SK-N-MC (cell line): ENCODE measurements at regions not wholly inside any gene's neighbourhood (a gene's known extent, or its start where the extent isn't known, plus 50 kb on each side); places are given as distances from the start of the nearest gene placed in this dataset.

ENCODE experiments used
- DNase-seq: peaks from one replicate; pipeline ENCODE4 v3.0.0-alpha.2; 2011; ENCODE audit warnings: low read depth, low spot score
- H3K27ac ChIP-seq: fragments of 200-600 bp; sonication (generic); 2 replicates; pipeline ENCODE4 v1.5.1; 2016; ENCODE audit warnings: mixed run types
- H3K36me3 ChIP-seq: fragments of 200-600 bp; sonication (generic); 2 replicates; pipeline ENCODE4 v1.6.1; 2017; ENCODE audit warnings: antibody characterized with exemption, low read length, mixed read lengths; ENCODE audit not compliant: insufficient read depth
- H3K4me3 ChIP-seq: fragments of 200-600 bp; sonication (generic); 2 replicates; pipeline ENCODE4 v1.5.1; 2016
- H3K9ac ChIP-seq: fragments of 200-600 bp; sonication (generic); 2 replicates; pipeline ENCODE4 v1.8.0; 2017; ENCODE audit warnings: mixed run types, mixed read lengths; ENCODE audit not compliant: insufficient read length
- H3K9me3 ChIP-seq: fragments of 200-600 bp; sonication (generic); 2 replicates; pipeline ENCODE4 v1.6.1; 2017; ENCODE audit warnings: low read depth, mild to moderate bottlenecking, antibody characterized with exemption, low read length, moderate library complexity, mixed read lengths
- EZH2 ChIP-seq: fragments of 200-600 bp; sonication (generic); IDR thresholded peaks from one replicate; pipeline ENCODE4 v1.6.1; 2017; ENCODE audit warnings: antibody characterized with exemption
- FOXP2 ChIP-seq: optimal IDR thresholded peaks from 2 replicates; pipeline ENCODE3; 2011; ENCODE audit warnings: mild to moderate bottlenecking, moderate library complexity; ENCODE audit not compliant: insufficient read depth; ENCODE audit errors: extremely low read length, control extremely low read depth
- POLR2AphosphoS5 ChIP-seq: IDR thresholded peaks from 2 replicates; pipeline ENCODE4 v1.6.1; 2012; ENCODE audit warnings: mild to moderate bottlenecking, low read depth, low read length, borderline replicate concordance

DNA sequence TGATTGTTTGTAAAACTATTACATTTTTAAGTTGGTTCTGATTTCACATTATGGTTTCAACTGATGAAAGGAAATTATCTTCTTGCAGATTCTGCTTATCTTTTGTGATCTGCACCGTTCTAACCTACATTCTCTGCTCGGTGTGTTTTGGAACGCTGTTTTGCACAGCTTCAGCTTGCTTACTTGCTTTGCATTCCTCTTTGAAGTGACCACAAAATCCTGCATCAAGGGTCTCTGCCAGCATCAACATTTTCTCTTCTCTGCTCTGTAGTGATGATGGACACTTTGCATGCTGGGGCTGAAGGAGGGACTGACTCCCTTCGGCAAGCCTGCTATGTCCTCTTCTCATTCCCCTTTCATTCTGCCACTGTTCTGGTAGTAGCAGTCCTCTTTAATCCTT lies 485.2 kb downstream of the FBXO15 start:
- DNase-seq = no peak
- TF ChIP-seq POLR2AphosphoS5 (no peak), FOXP2 (no peak)
- Histone ChIP-seq H3K9ac (no peak overlapping the region), H3K36me3 (no peaks in the 10 kb centered on the region), H3K27ac (no peak overlapping the region), H3K9me3 (no peaks in the 10 kb centered on the region), H3K4me3 (no peak overlapping the region)

DNA sequence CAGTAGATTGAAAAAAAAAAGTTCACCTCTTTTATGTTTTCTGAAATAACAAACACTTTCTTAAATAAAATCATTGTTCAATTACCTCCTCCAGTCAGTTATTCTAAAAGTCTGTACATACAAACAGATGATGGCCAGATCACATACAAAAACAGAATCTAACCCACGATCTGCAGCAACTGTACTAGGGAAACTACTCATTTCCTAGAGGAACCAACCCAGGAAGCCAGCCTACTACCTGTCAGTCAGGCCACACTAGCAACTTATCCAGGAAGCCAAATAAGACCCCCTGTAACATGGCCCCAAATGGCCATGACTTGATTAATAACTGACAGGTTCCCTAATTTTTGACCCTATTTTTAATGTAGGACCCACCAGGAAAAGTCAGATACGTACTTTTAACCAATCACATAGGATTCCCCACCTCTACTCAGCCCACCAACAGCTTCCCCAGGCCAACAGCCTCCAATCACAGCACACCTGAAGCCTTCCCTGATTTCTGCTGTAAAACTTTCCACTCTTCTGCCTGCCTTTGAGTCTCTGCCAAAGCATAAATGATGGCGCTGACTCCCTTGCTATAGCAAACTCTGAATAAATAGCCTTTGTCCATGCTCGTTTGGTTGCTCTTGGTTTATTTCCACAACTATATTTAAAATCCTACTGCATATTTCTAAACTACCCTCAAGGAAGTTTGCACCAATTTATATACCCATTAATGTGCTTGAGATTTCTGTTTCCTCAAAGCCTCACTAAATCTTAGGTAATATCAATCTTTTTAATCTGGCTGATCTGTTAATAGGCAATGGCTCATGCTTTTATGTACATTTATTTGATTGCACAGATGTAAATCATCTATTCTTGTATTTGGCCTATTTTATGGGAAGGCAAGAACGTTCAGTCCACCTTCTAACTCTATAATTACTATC lies 486.4 kb downstream of the FBXO15 start:
- DNase-seq = no peak
- Histone ChIP-seq H3K9ac (no peak overlapping the region), H3K9me3 (no peaks in the 10 kb centered on the region), H3K4me3 (no peak overlapping the region), H3K36me3 (no peaks in the 10 kb centered on the region), H3K27ac (no peak overlapping the region)
- no peak for TF ChIP-seq FOXP2
- TF ChIP-seq POLR2AphosphoS5 = no peak
- TF ChIP-seq EZH2 = no peak

DNA sequence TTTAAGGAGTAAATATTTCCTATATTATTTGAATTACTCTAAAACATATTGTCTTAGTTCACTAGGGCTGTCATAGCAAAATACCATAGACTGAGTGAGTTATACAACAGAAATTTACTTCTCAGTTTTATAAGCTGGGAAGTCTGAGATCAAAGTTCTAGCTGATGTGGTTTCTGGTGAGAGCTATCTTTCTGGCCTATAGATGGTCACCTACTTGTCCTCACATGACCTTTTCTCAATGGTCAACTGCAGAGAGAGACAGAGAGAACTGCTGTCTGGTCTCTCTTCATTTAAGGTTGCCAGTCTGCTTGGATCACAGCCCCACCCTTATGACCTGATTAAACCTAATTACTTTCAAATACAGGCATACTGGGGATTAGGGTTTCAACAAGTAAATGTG lies 490.9 kb downstream of the FBXO15 start:
- Histone ChIP-seq H3K9me3 (no peaks in the 10 kb centered on the region), H3K27ac (no peak overlapping the region), H3K36me3 (no peaks in the 10 kb centered on the region), H3K9ac (no peak overlapping the region), H3K4me3 (no peak overlapping the region)
- DNase-seq = no peak
- TF ChIP-seq POLR2AphosphoS5 (no peak), FOXP2 (no peak), EZH2 (no peak)

GRCh38 chr18:73653827-73654226 lies 493.8 kb downstream of the FBXO15 start:
- DNase-seq = no peak
- H3K4me3 ChIP-seq = no peak overlapping the region
- H3K27ac ChIP-seq = no peak overlapping the region
- TF ChIP-seq POLR2AphosphoS5 = no peak
- no peak for TF ChIP-seq FOXP2
- no peak overlapping the region for H3K9ac ChIP-seq
- H3K36me3 ChIP-seq = no peaks in the 10 kb centered on the region
- no peaks in the 10 kb centered on the region for H3K9me3 ChIP-seq

DNA sequence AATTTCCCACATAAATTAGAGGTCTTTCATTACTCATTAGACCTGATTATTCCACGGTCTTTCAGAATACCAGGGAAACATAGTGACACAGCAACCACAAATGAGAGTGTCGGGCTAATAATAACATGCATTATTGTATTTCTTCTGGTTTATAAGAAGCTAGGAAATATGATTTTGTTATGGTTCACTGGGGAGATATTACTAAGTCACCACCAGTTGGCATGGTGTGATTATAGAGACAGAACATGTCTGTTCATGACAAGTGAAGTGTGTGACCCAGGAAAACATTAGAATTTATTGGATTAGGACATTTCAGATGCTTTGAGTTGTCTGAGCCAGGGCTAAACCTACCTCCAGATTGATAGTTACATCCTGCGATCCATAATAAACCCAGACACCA lies 494.4 kb downstream of the FBXO15 start:
- Histone ChIP-seq H3K4me3 (no peak overlapping the region), H3K9me3 (no peaks in the 10 kb centered on the region), H3K9ac (no peak overlapping the region), H3K27ac (no peak overlapping the region), H3K36me3 (no peaks in the 10 kb centered on the region)
- TF ChIP-seq FOXP2 (no peak), POLR2AphosphoS5 (no peak), EZH2 (no peak)
- DNase-seq = no peak

DNA sequence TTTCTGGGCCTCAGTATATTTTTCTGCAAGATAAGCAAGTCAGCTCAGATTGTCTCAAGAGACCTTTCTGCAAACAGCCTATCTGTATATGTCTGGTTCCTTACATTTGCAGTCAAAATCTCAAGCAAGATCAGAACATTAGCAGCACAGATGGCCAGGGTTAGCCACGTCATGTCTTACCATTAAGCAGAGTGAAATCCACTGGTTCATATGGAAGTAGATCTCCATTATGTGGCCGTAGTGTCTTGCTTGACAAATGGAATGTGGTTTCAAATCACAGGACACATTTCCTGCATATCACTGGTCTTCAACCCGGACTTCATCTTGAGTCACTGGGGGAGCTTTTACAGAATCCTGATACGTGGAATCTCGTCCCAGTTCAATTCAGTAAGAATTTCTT lies 500.2 kb downstream of the FBXO15 start:
- H3K27ac ChIP-seq = no peak overlapping the region
- DNase-seq = no peak
- no peak overlapping the region for H3K4me3 ChIP-seq
- TF ChIP-seq POLR2AphosphoS5 (no peak), EZH2 (no peak), FOXP2 (no peak)
- no peaks in the 10 kb centered on the region for H3K36me3 ChIP-seq
- no peak overlapping the region for H3K9ac ChIP-seq
- no peaks in the 10 kb centered on the region for H3K9me3 ChIP-seq

GRCh38 chr18:73646772-73647171 lies 500.9 kb downstream of the FBXO15 start:
- no peaks in the 10 kb centered on the region for H3K36me3 ChIP-seq
- no peaks in the 10 kb centered on the region for H3K9me3 ChIP-seq
- no peak for TF ChIP-seq FOXP2
- H3K4me3 ChIP-seq = no peak overlapping the region
- no peak overlapping the region for H3K9ac ChIP-seq
- H3K27ac ChIP-seq = no peak overlapping the region
- no peak for DNase-seq

GRCh38 chr18:73646196-73646595 lies 501.4 kb downstream of the FBXO15 start:
- H3K27ac ChIP-seq = no peak overlapping the region
- no peak overlapping the region for H3K4me3 ChIP-seq
- TF ChIP-seq EZH2 = no peak
- no peak for TF ChIP-seq POLR2AphosphoS5
- TF ChIP-seq FOXP2 = no peak
- H3K9me3 ChIP-seq = no peaks in the 10 kb centered on the region
- H3K9ac ChIP-seq = no peak overlapping the region
- H3K36me3 ChIP-seq = no peaks in the 10 kb centered on the region
- DNase-seq = no peak
